GM23338 (cell line): ENCODE measurements at regions not wholly inside any gene's neighbourhood (a gene's known extent, or its start where the extent isn't known, plus 50 kb on each side); places are given as distances from the start of the nearest gene placed in this dataset.

Source experiments
- ATAC-seq: fragments of 200-7000 bp; cut with Tn5 transposase; 3 replicates; pipeline ENCODE4 v1.9.1; 2020
- DNase-seq: peaks from one replicate; pipeline ENCODE4 v3.0.0-alpha.2; 2015; ENCODE audit warnings: low spot score
- H2AFZ ChIP-seq: fragments of 200-600 bp; sonication (generic); 2 replicates; pipeline ENCODE4 v1.8.0; 2016; ENCODE audit warnings: antibody characterized with exemption, mild to moderate bottlenecking, moderate library complexity
- H3F3A ChIP-seq: fragments of 200-600 bp; sonication (generic); replicated peaks from 2 replicates; pipeline ENCODE4 v1.8.0; 2017; ENCODE audit warnings: antibody characterized with exemption, mixed run types, low read depth
- H3K27ac ChIP-seq: fragments of 200-600 bp; sonication (generic); 2 replicates; pipeline ENCODE4 v1.6.1; 2016; ENCODE audit warnings: low read depth
- H3K27me3 ChIP-seq: fragments of 200-600 bp; sonication (generic); 2 replicates; pipeline ENCODE4 v1.8.0; 2016; ENCODE audit warnings: mild to moderate bottlenecking, mixed run types, moderate library complexity; ENCODE audit not compliant: insufficient read depth
- H3K36me3 ChIP-seq: fragments of 200-600 bp; sonication (generic); 2 replicates; pipeline ENCODE4 v1.8.0; 2016; ENCODE audit warnings: mild to moderate bottlenecking; ENCODE audit not compliant: insufficient read depth
- H3K4me1 ChIP-seq: fragments of 200-600 bp; sonication (generic); 2 replicates; pipeline ENCODE4 v1.8.0; 2016; ENCODE audit warnings: mild to moderate bottlenecking, moderate library complexity; ENCODE audit not compliant: insufficient read depth
- H3K4me2 ChIP-seq: fragments of 200-600 bp; sonication (generic); 2 replicates; pipeline ENCODE4 v1.7.1; 2017; ENCODE audit warnings: mixed run types
- H3K4me3 ChIP-seq: fragments of 200-600 bp; sonication (generic); 2 replicates; pipeline ENCODE4 v1.6.1; 2016; ENCODE audit warnings: mixed run types
- H3K79me2 ChIP-seq: fragments of 200-600 bp; sonication (generic); replicated peaks from 2 replicates; pipeline ENCODE4 v1.8.0; 2017; ENCODE audit warnings: mild to moderate bottlenecking; ENCODE audit not compliant: insufficient read depth
- H3K9me2 ChIP-seq: fragments of 200-600 bp; sonication (generic); 2 replicates; pipeline ENCODE4 v1.8.0; 2017; ENCODE audit not compliant: insufficient read depth
- H4K20me1 ChIP-seq: fragments of 200-600 bp; sonication (generic); replicated peaks from 2 replicates; pipeline ENCODE4 v1.8.0; 2017; ENCODE audit warnings: mild to moderate bottlenecking; ENCODE audit not compliant: insufficient read depth
- H3K27ac Mint-ChIP-seq: 2 replicates; pipeline ENCODE4 v1.8.0; 2020; ENCODE audit warnings: inconsistent platforms, mild to moderate bottlenecking, moderate library complexity, mixed read lengths
- H3K27me3 Mint-ChIP-seq: 3 replicates; pipeline ENCODE4 v1.8.0; 2022; ENCODE audit warnings: low read depth, mild to moderate bottlenecking, moderate library complexity, mixed read lengths, inconsistent platforms; ENCODE audit not compliant: insufficient read depth, poor library complexity
- H3K36me3 Mint-ChIP-seq: 3 replicates; pipeline ENCODE4 v1.8.0; 2021; ENCODE audit warnings: low read depth, mild to moderate bottlenecking, inconsistent platforms, moderate library complexity, mixed read lengths
- H3K4me1 Mint-ChIP-seq: 3 replicates; pipeline ENCODE4 v1.8.0; 2020; ENCODE audit warnings: mild to moderate bottlenecking, inconsistent platforms, mixed read lengths
- H3K4me3 Mint-ChIP-seq: 3 replicates; pipeline ENCODE4 v1.8.0; 2021; ENCODE audit warnings: moderate library complexity, mild to moderate bottlenecking, inconsistent platforms, mixed read lengths
- H3K9me3 Mint-ChIP-seq: 3 replicates; pipeline ENCODE4 v1.8.0; 2020; ENCODE audit warnings: moderate library complexity, mild to moderate bottlenecking, inconsistent platforms, mixed read lengths
- CREB1 ChIP-seq: fragments of 250-450 bp; sonication (Bioruptor Pico); IDR thresholded peaks from 2 replicates; pipeline ENCODE4 v1.5.0; 2020; ENCODE audit warnings: low read depth, mild to moderate bottlenecking, moderate library complexity
- CTCF ChIP-seq, 2 experiments: fragments of 200-600 bp in 1 of 2; sonication (generic) in 1 of 2; conservative IDR thresholded peaks; 2 replicates each; pipeline versions ENCODE4 v1.5.1 to v1.6.1; 2016 to 2017; ENCODE audit warnings: antibody characterized with exemption in 2 of 2, low read depth in 2 of 2, mild to moderate bottlenecking in 2 of 2, moderate library complexity in 1 of 2
- ETS1 ChIP-seq: IDR thresholded peaks from 2 replicates; pipeline ENCODE4 v1.6.1; 2016; ENCODE audit warnings: antibody characterized with exemption
- EZH2 ChIP-seq: fragments of 200-600 bp; sonication (generic); IDR thresholded peaks from one replicate; pipeline ENCODE4 v1.8.0; 2017; ENCODE audit warnings: antibody characterized with exemption, mild to moderate bottlenecking, low read depth; ENCODE audit not compliant: unreplicated experiment
- EZH2phosphoT487 ChIP-seq: fragments of 200-600 bp; sonication (generic); IDR thresholded peaks from one replicate; pipeline ENCODE4 v1.8.1; 2018; ENCODE audit warnings: antibody characterized with exemption; ENCODE audit not compliant: unreplicated experiment
- JUNB ChIP-seq: IDR thresholded peaks from one replicate; pipeline ENCODE4 v1.6.1; 2016; ENCODE audit warnings: antibody characterized with exemption; ENCODE audit not compliant: unreplicated experiment
- NANOG ChIP-seq: IDR thresholded peaks from 2 replicates; pipeline ENCODE4 v1.6.1; 2016; ENCODE audit warnings: antibody characterized with exemption, borderline replicate concordance
- POLR2AphosphoS5 ChIP-seq: IDR thresholded peaks from 2 replicates; pipeline ENCODE4 v1.6.1; 2016; ENCODE audit warnings: antibody characterized with exemption, low read depth
- REST ChIP-seq: IDR thresholded peaks from one replicate; pipeline ENCODE4 v1.6.1; 2018; ENCODE audit warnings: antibody characterized with exemption; ENCODE audit not compliant: unreplicated experiment
- STAT1 ChIP-seq: IDR thresholded peaks from one replicate; pipeline ENCODE4 v1.6.1; 2016; ENCODE audit warnings: antibody characterized with exemption; ENCODE audit not compliant: unreplicated experiment
- ZNF114 ChIP-seq: fragments of 250-450 bp; sonication (Bioruptor Pico); IDR thresholded peaks from 2 replicates; pipeline ENCODE4 v1.5.0; 2020; ENCODE audit warnings: mild to moderate bottlenecking, moderate library complexity
- ZNF331 ChIP-seq: fragments of 250-450 bp; sonication (Bioruptor Pico); IDR thresholded peaks from 2 replicates; pipeline ENCODE4 v1.5.0; 2020; ENCODE audit warnings: low read depth, mild to moderate bottlenecking, moderate library complexity
- ZNF462 ChIP-seq: fragments of 250-450 bp; sonication (Bioruptor Pico); IDR thresholded peaks from 2 replicates; pipeline ENCODE4 v1.5.0; 2020; ENCODE audit warnings: mild to moderate bottlenecking, moderate library complexity

GRCh38 chr17:77049440-77049839 is 91.3 kb upstream of the SEC14L1 start:
- Mint-ChIP-seq H3K27ac (no peak overlapping the region), H3K9me3 (no peaks in the 10 kb centered on the region)
- H3K4me2 ChIP-seq: no peak overlapping the region

More at GRCh38 chr17:77049440-77049839, 91.3 kb upstream of the SEC14L1 start:
- TF ChIP-seq CREB1 (no peak), NANOG (no peak), EZH2 (no peak), ZNF462 (CRISPR knock-in tag) (no peak), REST (no peak), EZH2phosphoT487 (no peak), POLR2AphosphoS5 (no peak), ETS1 (no peak), ZNF331 (no peak), ZNF114 (no peak), JUNB (no peak), STAT1 (no peak), CTCF (conservative IDR thresholded peaks at IDR 0.05; ENCODE audit: low read depth in 2 of 2) (no peak)
- Histone ChIP-seq H3K79me2 (no peaks in the 10 kb centered on the region), H3K9me2 (no peaks in the 10 kb centered on the region), H3K4me1 (no peaks in the 10 kb centered on the region), H2AFZ (0 out of 2 replicates have a peak overlapping the region, but pooled peaks have one; percentile 9), H4K20me1 (no peaks in the 10 kb centered on the region), H3K36me3 (no peaks in the 10 kb centered on the region), H3F3A (no peaks in the 10 kb centered on the region), H3K4me3 (no peak overlapping the region), H3K27ac (no peak overlapping the region), H3K27me3 (no peaks in the 10 kb centered on the region)
- no peaks in the 10 kb centered on the region for H3K36me3 Mint-ChIP-seq
- peaks cover 16% of the 10 kb centered on the region for H3K4me1 Mint-ChIP-seq
- ATAC-seq: no peak
- no peak overlapping the region for H3K4me3 Mint-ChIP-seq
- peaks cover 2% of the 10 kb centered on the region for H3K27me3 Mint-ChIP-seq
- DNase-seq: no peak
